ENCODE measurements at regions not wholly inside any gene's neighbourhood (a gene's known extent, or its start where the extent isn't known, plus 50 kb on each side); places are given as distances from the start of the nearest gene placed in this dataset.
"Not testable (repeated sequence)": the region's sequence is repeated elsewhere in the genome, so short reads cannot be mapped to it uniquely, and the experiment has no call there.

GRCh38 chrX:128396601-128397000, 344.4 kb upstream of the ACTRT1 start:
- H3K79me2 ChIP-seq (ENCODE audit: insufficient read depth, low read length), result no peaks in the 10 kb centered on the region
- no peak overlapping the region for H3K27ac ChIP-seq (ENCODE audit: low read depth, low read length, poor library complexity, severe bottlenecking)
- H3K4me1 ChIP-seq (ENCODE audit: insufficient read depth, low read length, severe bottlenecking), result no peaks in the 10 kb centered on the region
- no peak overlapping the region for H3K4me3 ChIP-seq (ENCODE audit: low read depth, low read length, poor library complexity, severe bottlenecking)
- no peak overlapping the region for H3K9ac ChIP-seq (ENCODE audit: low read length)
- no peaks in the 10 kb centered on the region for H3K9me2 ChIP-seq (ENCODE audit: low read depth, low read length)
- H3F3A ChIP-seq (ENCODE audit: insufficient read depth, low read length), result no peaks in the 10 kb centered on the region
- no peaks in the 10 kb centered on the region for H3K36me3 ChIP-seq (ENCODE audit: insufficient read depth, low read length)
- H3K9me3 ChIP-seq (ENCODE audit: low read length), result no peaks in the 10 kb centered on the region
- H3K27me3 ChIP-seq (ENCODE audit: insufficient read depth, low read length), result no peaks in the 10 kb centered on the region
- no peaks in the 10 kb centered on the region for H4K20me1 ChIP-seq (ENCODE audit: insufficient read depth, low read length)
- no peak overlapping the region for H3K4me2 ChIP-seq (ENCODE audit: low read length)
- no peak overlapping the region for H2AFZ ChIP-seq (ENCODE audit: low read length)
- no peak for TF ChIP-seq EZH2 (IDR thresholded peaks at IDR 0.05; ENCODE audit: borderline replicate concordance, low read length)
- TF ChIP-seq CTCF (IDR thresholded peaks at IDR 0.05; ENCODE audit: low read length), result no peak

- not testable (repeated sequence) for H3K79me2 ChIP-seq (ENCODE audit: insufficient read depth, low read length); H3K9me2 ChIP-seq (ENCODE audit: low read depth, low read length); H3K9ac ChIP-seq (ENCODE audit: low read length); H3K4me2 ChIP-seq (ENCODE audit: low read length); H3K4me3 ChIP-seq (ENCODE audit: low read depth, low read length, poor library complexity, severe bottlenecking); H3K4me1 ChIP-seq (ENCODE audit: insufficient read depth, low read length, severe bottlenecking); H4K20me1 ChIP-seq (ENCODE audit: insufficient read depth, low read length); H3F3A ChIP-seq (ENCODE audit: insufficient read depth, low read length); H3K27me3 ChIP-seq (ENCODE audit: insufficient read depth, low read length); H3K9me3 ChIP-seq (ENCODE audit: low read length); H3K36me3 ChIP-seq (ENCODE audit: insufficient read depth, low read length); H2AFZ ChIP-seq (ENCODE audit: low read length); H3K27ac ChIP-seq (ENCODE audit: low read depth, low read length, poor library complexity, severe bottlenecking)
These were observed 331.6 kb upstream of the ACTRT1 start for GRCh38 chrX:128383846-128384245.

GRCh38 chrX:128365492-128365891, 313.3 kb upstream of the ACTRT1 start:
- TF ChIP-seq CTCF (IDR thresholded peaks at IDR 0.05; ENCODE audit: low read length), result no peak
- TF ChIP-seq EZH2 (IDR thresholded peaks at IDR 0.05; ENCODE audit: borderline replicate concordance, low read length), result no peak
- no peaks in the 10 kb centered on the region for H3K79me2 ChIP-seq (ENCODE audit: insufficient read depth, low read length)
- H3K4me2 ChIP-seq (ENCODE audit: low read length), result no peak overlapping the region
- H3K36me3 ChIP-seq (ENCODE audit: insufficient read depth, low read length), result no peaks in the 10 kb centered on the region
- no peaks in the 10 kb centered on the region for H3K9me3 ChIP-seq (ENCODE audit: low read length)
- no peak overlapping the region for H3K4me3 ChIP-seq (ENCODE audit: low read depth, low read length, poor library complexity, severe bottlenecking)
- H3K9ac ChIP-seq (ENCODE audit: low read length), result no peak overlapping the region
- no peaks in the 10 kb centered on the region for H3K27me3 ChIP-seq (ENCODE audit: insufficient read depth, low read length)
- H2AFZ ChIP-seq (ENCODE audit: low read length), result no peak overlapping the region
- H4K20me1 ChIP-seq (ENCODE audit: insufficient read depth, low read length), result no peaks in the 10 kb centered on the region
- H3F3A ChIP-seq (ENCODE audit: insufficient read depth, low read length), result no peaks in the 10 kb centered on the region
- no peaks in the 10 kb centered on the region for H3K9me2 ChIP-seq (ENCODE audit: low read depth, low read length)
- H3K4me1 ChIP-seq (ENCODE audit: insufficient read depth, low read length, severe bottlenecking), result no peaks in the 10 kb centered on the region
- no peak overlapping the region for H3K27ac ChIP-seq (ENCODE audit: low read depth, low read length, poor library complexity, severe bottlenecking)

GRCh38 chrX:128335671-128336070, 283.5 kb upstream of the ACTRT1 start:
- Histone ChIP-seq H3K27ac (ENCODE audit: low read depth, low read length, poor library complexity, severe bottlenecking) (no peak overlapping the region), H3K79me2 (ENCODE audit: insufficient read depth, low read length) (no peaks in the 10 kb centered on the region), H3K4me1 (ENCODE audit: insufficient read depth, low read length, severe bottlenecking) (no peaks in the 10 kb centered on the region), H3K4me3 (ENCODE audit: low read depth, low read length, poor library complexity, severe bottlenecking) (no peak overlapping the region), H3K9ac (ENCODE audit: low read length) (no peak overlapping the region), H3K4me2 (ENCODE audit: low read length) (no peak overlapping the region), H4K20me1 (ENCODE audit: insufficient read depth, low read length) (no peaks in the 10 kb centered on the region), H3F3A (ENCODE audit: insufficient read depth, low read length) (no peaks in the 10 kb centered on the region), H3K27me3 (ENCODE audit: insufficient read depth, low read length) (no peaks in the 10 kb centered on the region), H3K9me2 (ENCODE audit: low read depth, low read length) (no peaks in the 10 kb centered on the region), H3K36me3 (ENCODE audit: insufficient read depth, low read length) (no peaks in the 10 kb centered on the region), H3K9me3 (ENCODE audit: low read length) (no peaks in the 10 kb centered on the region), H2AFZ (ENCODE audit: low read length) (no peak overlapping the region)
- TF ChIP-seq CTCF (IDR thresholded peaks at IDR 0.05; ENCODE audit: low read length) (no peak), EZH2 (IDR thresholded peaks at IDR 0.05; ENCODE audit: borderline replicate concordance, low read length) (no peak)

All from OCI-LY1 (cell line).